ENCODE measurements at regions not wholly inside any gene's neighbourhood (a gene's known extent, or its start where the extent isn't known, plus 50 kb on each side); places are given as distances from the start of the nearest gene placed in this dataset.
A peak's percentile ranks its signal among the peaks of the same experiment; 100 is the strongest.

DNA sequence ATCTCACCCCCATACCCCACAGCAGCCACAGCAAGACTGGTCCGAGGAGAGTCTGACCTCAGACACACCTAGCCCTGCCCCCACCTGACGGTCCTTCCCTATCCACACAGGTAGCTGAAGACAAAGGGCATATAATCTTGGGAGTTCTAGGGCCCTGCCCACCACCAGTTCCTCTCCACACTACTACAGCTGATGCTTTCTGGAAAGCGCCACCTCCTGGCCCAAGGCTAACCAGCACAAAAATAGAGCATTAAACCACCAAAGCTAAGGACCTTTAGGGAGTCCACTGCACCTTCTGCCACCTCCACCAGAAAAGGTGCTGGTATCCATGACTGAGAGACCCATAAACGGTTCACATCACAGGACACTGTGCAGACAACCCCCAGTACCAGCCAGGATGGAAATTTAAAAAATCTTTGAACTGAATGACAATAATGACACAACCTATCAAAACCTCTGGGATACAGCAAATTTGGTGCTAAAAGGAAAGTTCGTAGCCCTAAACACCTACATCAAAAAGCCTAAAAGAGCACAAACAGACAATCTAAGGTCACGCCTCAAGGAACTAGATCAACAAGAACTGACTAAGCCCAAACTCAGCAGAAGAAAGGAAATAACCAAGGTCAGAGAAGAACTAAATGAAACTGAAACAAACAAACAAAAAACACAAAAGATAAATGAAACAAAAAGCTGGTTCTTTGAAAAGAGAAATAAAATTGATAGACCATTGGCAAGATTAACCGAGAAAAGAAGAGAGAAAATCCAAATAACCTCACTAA lies 122.1 kb upstream of the TPRG1 start:
- DNase-seq (no peak), ATAC-seq (no peak)
- H3K4me3 ChIP-seq: no peak overlapping the region
- peak overlapping the region in 1 of 10 donors; percentile 55 for H3K27ac ChIP-seq
- intact Hi-C loops (cut with DNase I): loop anchor here in 1 of 10 donors (10.0 kb wide), 1 partner anchor 95 kb away; no protein-coding TSS in a partner anchor
- H3K36me3 ChIP-seq: no peaks in the 10 kb centered on the region
- H3K27me3 ChIP-seq: no peaks in the 10 kb centered on the region
- 78 to 86% methylated on average over 7 of the region's 7 CpGs for WGBS, 2 donors
- TF ChIP-seq, protein P1, sequence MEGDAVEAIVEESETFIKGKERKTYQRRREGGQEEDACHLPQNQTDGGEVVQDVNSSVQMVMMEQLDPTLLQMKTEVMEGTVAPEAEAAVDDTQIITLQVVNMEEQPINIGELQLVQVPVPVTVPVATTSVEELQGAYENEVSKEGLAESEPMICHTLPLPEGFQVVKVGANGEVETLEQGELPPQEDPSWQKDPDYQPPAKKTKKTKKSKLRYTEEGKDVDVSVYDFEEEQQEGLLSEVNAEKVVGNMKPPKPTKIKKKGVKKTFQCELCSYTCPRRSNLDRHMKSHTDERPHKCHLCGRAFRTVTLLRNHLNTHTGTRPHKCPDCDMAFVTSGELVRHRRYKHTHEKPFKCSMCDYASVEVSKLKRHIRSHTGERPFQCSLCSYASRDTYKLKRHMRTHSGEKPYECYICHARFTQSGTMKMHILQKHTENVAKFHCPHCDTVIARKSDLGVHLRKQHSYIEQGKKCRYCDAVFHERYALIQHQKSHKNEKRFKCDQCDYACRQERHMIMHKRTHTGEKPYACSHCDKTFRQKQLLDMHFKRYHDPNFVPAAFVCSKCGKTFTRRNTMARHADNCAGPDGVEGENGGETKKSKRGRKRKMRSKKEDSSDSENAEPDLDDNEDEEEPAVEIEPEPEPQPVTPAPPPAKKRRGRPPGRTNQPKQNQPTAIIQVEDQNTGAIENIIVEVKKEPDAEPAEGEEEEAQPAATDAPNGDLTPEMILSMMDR (IDR thresholded peaks at IDR 0.05): no peak
- peaks cover 0 to 18% (median 0%) of the 10 kb centered on the region in 11 donors for H3K9me3 ChIP-seq
- H3K4me1 ChIP-seq: no peaks in the 10 kb centered on the region

DNA sequence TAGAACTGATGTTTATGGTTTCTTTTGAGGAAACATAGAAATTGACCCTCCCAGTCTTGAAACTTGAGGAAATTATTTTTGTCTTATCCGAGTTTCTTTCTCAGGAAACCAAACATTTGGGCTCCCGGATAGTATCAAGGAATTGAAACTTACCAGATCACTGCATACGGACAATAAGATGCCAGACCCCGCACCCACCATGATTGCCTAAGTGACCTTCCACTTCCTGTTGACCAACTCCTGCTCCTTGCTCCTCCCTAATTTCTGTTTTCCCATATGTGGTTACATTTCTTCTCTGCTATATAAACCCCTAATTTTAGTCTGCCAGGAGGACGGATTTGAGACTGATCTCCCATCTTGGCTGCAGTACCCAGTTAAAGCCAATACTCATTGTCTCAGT lies 118.4 kb upstream of the TPRG1 start:
- ATAC-seq: no peak

DNA sequence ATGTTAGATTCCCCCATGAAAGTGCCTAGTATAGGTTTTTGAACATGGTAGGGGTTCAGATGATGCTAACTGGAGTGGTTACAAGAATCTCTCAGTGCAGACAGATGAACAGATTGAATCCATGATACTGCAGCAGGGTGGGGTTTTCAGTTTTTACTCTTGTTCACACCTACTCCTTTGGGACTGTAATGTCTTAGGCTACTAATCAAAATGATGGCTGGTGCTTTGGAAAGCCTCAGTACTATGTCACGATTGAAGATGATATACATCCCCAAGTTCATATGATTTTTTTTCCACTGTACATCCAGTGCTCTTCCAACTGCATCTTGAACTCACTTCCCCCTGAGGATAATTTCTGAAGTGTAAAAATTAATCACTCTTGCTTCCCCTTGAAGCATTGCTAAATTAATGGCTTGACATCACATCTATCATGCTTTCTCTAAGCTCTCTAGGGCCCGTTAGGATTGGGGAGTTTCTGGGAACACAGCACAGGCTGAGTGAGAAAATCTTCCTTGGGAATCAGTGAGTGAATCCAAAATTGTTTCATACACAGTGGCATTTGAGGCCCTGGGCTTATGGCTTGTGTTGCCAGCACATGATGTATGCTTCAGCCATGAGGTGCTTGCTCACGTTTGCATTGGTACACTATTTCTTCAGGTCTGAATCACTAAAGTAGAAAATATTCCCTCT lies 115.0 kb upstream of the TPRG1 start:
- Histone ChIP-seq H3K27ac (no peak overlapping the region), H3K27me3 (no peaks in the 10 kb centered on the region), H3K4me3 (no peak overlapping the region), H3K4me1 (no peaks in the 10 kb centered on the region), H3K9me3 (peaks cover 0 to 25% (median 0%) of the 10 kb centered on the region in 11 donors), H3K36me3 (no peaks in the 10 kb centered on the region)
- intact Hi-C loops (cut with DNase I): no loop called here
- DNase-seq: no peak
- WGBS, 2 donors: 67 to 78% methylated on average over 3 of the region's 3 CpGs
- peak in 2 of 8 donors; percentile 34 to 67 for ATAC-seq
- TF ChIP-seq, protein P1 (IDR thresholded peaks at IDR 0.05): no peak

More for the DNA sequence above, 118.4 kb upstream of the TPRG1 start:
- 68 to 76% methylated on average over 5 of the region's 5 CpGs for WGBS, 2 donors
- no peak for DNase-seq
- Histone ChIP-seq H3K4me3 (no peak overlapping the region), H3K27me3 (no peaks in the 10 kb centered on the region), H3K36me3 (no peaks in the 10 kb centered on the region), H3K27ac (no peak overlapping the region), H3K4me1 (no peaks in the 10 kb centered on the region), H3K9me3 (peaks cover 0 to 18% (median 0%) of the 10 kb centered on the region in 11 donors)
- TF ChIP-seq, protein P1 (IDR thresholded peaks at IDR 0.05): no peak
- intact Hi-C loops (cut with DNase I): no loop called here

DNA sequence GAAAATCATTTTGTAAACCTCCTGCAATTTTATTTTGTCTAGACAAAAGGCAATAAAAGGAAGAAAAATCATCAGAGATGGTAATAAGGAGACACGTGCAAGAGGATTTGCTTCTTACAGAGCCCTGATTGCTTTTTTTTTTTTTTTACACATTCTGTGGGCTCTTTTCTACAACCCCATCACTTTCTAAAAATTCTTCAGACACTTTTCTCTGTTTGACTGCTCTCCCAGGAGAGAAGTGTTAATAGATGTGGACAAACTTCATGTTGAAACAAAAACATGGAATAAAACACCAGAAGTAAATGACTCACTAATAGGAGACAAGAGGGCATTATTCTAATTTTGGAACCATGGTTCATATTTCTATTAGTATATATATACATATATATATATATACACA lies 114.4 kb upstream of the TPRG1 start:
- Histone ChIP-seq H3K4me3 (no peak overlapping the region), H3K4me1 (no peaks in the 10 kb centered on the region), H3K27ac (no peak overlapping the region), H3K27me3 (no peaks in the 10 kb centered on the region), H3K9me3 (peaks cover 0 to 31% (median 0%) of the 10 kb centered on the region in 11 donors), H3K36me3 (no peaks in the 10 kb centered on the region)
- ATAC-seq (no peak), DNase-seq (no peak)
- TF ChIP-seq, protein P1 (IDR thresholded peaks at IDR 0.05): no peak
- 78 to 81% methylated on average over 1 of the region's 1 CpG for WGBS, 2 donors
- intact Hi-C loops (cut with DNase I): no loop called here
